Right lobe of liver (tissue), 6 donors: ENCODE measurements at regions not wholly inside any gene's neighbourhood (a gene's known extent, or its start where the extent isn't known, plus 50 kb on each side); places are given as distances from the start of the nearest gene placed in this dataset.
A peak's percentile ranks its signal among the peaks of the same experiment; 100 is the strongest.

Experiments used
- ATAC-seq, 4 donors: fragments of 200-7000 bp; cut with Tn5 transposase; one replicate each; pipeline ENCODE4 v1.9.1; 2020; ENCODE audit warnings: mild to moderate bottlenecking in 4 of 4, moderate library complexity in 4 of 4
- DNase-seq, 3 donors: peaks; one replicate each; pipeline ENCODE4 v3.0.0-alpha.2; 2020
- H3K27ac ChIP-seq, 3 donors: fragments of 200-600 bp; one replicate each; pipeline ENCODE4 v1.8.0; 2022
- H3K27me3 ChIP-seq, 2 donors: fragments of 200-600 bp; one replicate each; pipeline ENCODE4 v1.8.0; 2022
- H3K36me3 ChIP-seq, 4 donors: fragments of 200-600 bp; sonication (generic) in 1 of 4; one replicate each; pipeline versions ENCODE4 v1.5.1 to v1.8.0; 2017 to 2022; ENCODE audit warnings: control low read depth in 1 of 4
- H3K4me1 ChIP-seq, 4 donors: fragments of 200-600 bp; sonication (generic) in 1 of 4; one replicate each; pipeline versions ENCODE4 v1.5.1 to v1.8.0; 2017 to 2022; ENCODE audit warnings: control low read depth in 1 of 4
- H3K4me3 ChIP-seq, 3 donors: fragments of 200-600 bp; one replicate each; pipeline ENCODE4 v1.8.0; 2022
- H3K9me3 ChIP-seq, 4 donors: fragments of 200-600 bp; sonication (generic) in 1 of 4; one replicate each; pipeline versions ENCODE4 v1.5.1 to v1.8.0; 2017 to 2022; ENCODE audit warnings: control low read depth in 1 of 4
- CTCF ChIP-seq, 4 donors: fragments of 200-600 bp in 3 of 4; fragments of 450-650 bp in 1 of 4; IDR thresholded peaks; one replicate each; pipeline versions ENCODE4 v1.5.1 to v1.8.0; 2016 to 2022; ENCODE audit warnings: antibody characterized with exemption in 4 of 4, mild to moderate bottlenecking in 2 of 4
- POLR2A ChIP-seq: fragments of 450-650 bp; IDR thresholded peaks from one replicate; pipeline ENCODE4 v1.6.1; 2017; ENCODE audit warnings: antibody characterized with exemption, mild to moderate bottlenecking
- WGBS: methylation state at CpG from one replicate; pipeline ENCODE4 v1.1.6; 2018; ENCODE audit warnings: low coverage, low lambda C conversion rate; ENCODE audit not compliant: insufficient coverage; ENCODE audit errors: missing lambda C conversion rate; 5-methylcytosine and 5-hydroxymethylcytosine counted together
- intact Hi-C, 2 donors: fragments of 100-400 bp; cut with DNase I; formaldehyde crosslinking; loops; one replicate each; pipeline versions ENCODE4 v1.11.2 to v1.14.1; 2022
- donor health status: DM: no; HTN: yes; CAD: no.
- donor health status: DM: no; HTN: no; CAD: no.
- donor health status: DM: no; HTN: no; CAD: no.
- donor health status: DM: no; HTN: yes; CAD: no.
- donor health status: DM: no; HTN: yes; CAD: no.

- TF ChIP-seq POLR2A (no peak), CTCF (IDR thresholded peaks at IDR 0.05) (no peak)
- 74% methylated on average over 8 of the region's 12 CpGs for WGBS
- Histone ChIP-seq H3K27ac (no peak overlapping the region), H3K27me3 (no peaks in the 10 kb centered on the region), H3K4me3 (no peak overlapping the region), H3K4me1 (no peaks in the 10 kb centered on the region), H3K9me3 (no peaks in the 10 kb centered on the region), H3K36me3 (no peaks in the 10 kb centered on the region)
- intact Hi-C loops, result no loop called here
- DNase-seq (no peak), ATAC-seq (peak in 1 of 4 donors; percentile 10)
Observed at GRCh38 chr5:61228691-61229280, 66.5 kb upstream of the SMIM15 start.

- H3K4me1 ChIP-seq, result no peaks in the 10 kb centered on the region
- H3K4me3 ChIP-seq, result no peak overlapping the region
- no peaks in the 10 kb centered on the region for H3K9me3 ChIP-seq
- ATAC-seq (peak; percentile 42 to 65 (median 62)), DNase-seq (peak in 2 of 3 donors; percentile 34 to 58)
- TF ChIP-seq POLR2A, result no peak
- TF ChIP-seq CTCF (IDR thresholded peaks at IDR 0.05), result no peak
- 48% methylated on average over 5 of the region's 6 CpGs for WGBS
- intact Hi-C loops, result no loop called here
- H3K36me3 ChIP-seq, result no peaks in the 10 kb centered on the region
- H3K27ac ChIP-seq, result no peak overlapping the region
- no peaks in the 10 kb centered on the region for H3K27me3 ChIP-seq
Observed at GRCh38 chr5:61229416-61229815, 67.1 kb upstream of the SMIM15 start.

- Histone ChIP-seq H3K4me1 (no peaks in the 10 kb centered on the region), H3K36me3 (no peaks in the 10 kb centered on the region), H3K9me3 (no peaks in the 10 kb centered on the region), H3K27me3 (no peaks in the 10 kb centered on the region), H3K4me3 (no peak overlapping the region), H3K27ac (no peak overlapping the region)
- DNase-seq (no peak), ATAC-seq (no peak)
- 20% methylated on average over 1 of the region's 3 CpGs for WGBS
- intact Hi-C loops, result no loop called here
- TF ChIP-seq POLR2A (no peak), CTCF (IDR thresholded peaks at IDR 0.05) (no peak)
Observed at GRCh38 chr5:61230492-61230891, 68.2 kb upstream of the SMIM15 start.

- no peaks in the 10 kb centered on the region for H3K36me3 ChIP-seq
- no peak for ATAC-seq
- H3K27ac ChIP-seq, result no peak overlapping the region
- DNase-seq, result no peak
- TF ChIP-seq CTCF (IDR thresholded peaks at IDR 0.05) (no peak), POLR2A (no peak)
- intact Hi-C loops, result no loop called here
- H3K4me3 ChIP-seq, result no peak overlapping the region
- no peaks in the 10 kb centered on the region for H3K27me3 ChIP-seq
- no peaks in the 10 kb centered on the region for H3K9me3 ChIP-seq
- H3K4me1 ChIP-seq, result no peaks in the 10 kb centered on the region
Observed at GRCh38 chr5:61231813-61232212, 69.5 kb upstream of the SMIM15 start.
